Tibial nerve (tissue), 4 donors: ENCODE measurements at regions not wholly inside any gene's neighbourhood (a gene's known extent, or its start where the extent isn't known, plus 50 kb on each side); places are given as distances from the start of the nearest gene placed in this dataset.
A peak's percentile ranks its signal among the peaks of the same experiment; 100 is the strongest.

Experiments
- DNase-seq, 2 donors: peaks; one replicate each; pipeline ENCODE4 v3.0.0-alpha.2; 2019; ENCODE audit warnings: low spot score in 2 of 2
- H3K27ac ChIP-seq, 4 donors: fragments of 200-600 bp; sonication (generic) in 3 of 4; one replicate each; pipeline ENCODE4 v1.5.1; 2017 to 2019; ENCODE audit warnings: mild to moderate bottlenecking in 1 of 4
- H3K27me3 ChIP-seq, 2 donors: fragments of 200-600 bp; sonication (generic) in 1 of 2; one replicate each; pipeline versions ENCODE4 v1.5.1 to v1.6.0; 2017 to 2019
- H3K36me3 ChIP-seq, 3 donors: fragments of 200-600 bp; sonication (generic); one replicate each; pipeline ENCODE4 v1.5.1; 2018 to 2019
- H3K4me1 ChIP-seq, 4 donors: fragments of 200-600 bp; sonication (generic) in 3 of 4; one replicate each; pipeline ENCODE4 v1.5.1; 2017 to 2019
- H3K4me3 ChIP-seq, 4 donors: fragments of 200-600 bp; sonication (generic) in 3 of 4; one replicate each; pipeline ENCODE4 v1.5.1; 2017 to 2019; ENCODE audit warnings: mild to moderate bottlenecking in 1 of 4, moderate library complexity in 1 of 4
- H3K9me3 ChIP-seq, 4 donors: fragments of 200-600 bp; sonication (generic) in 3 of 4; one replicate each; pipeline ENCODE4 v1.5.1; 2017 to 2019
- CTCF ChIP-seq, 5 experiments: fragments of 200-600 bp in 3 of 5; fragments of 450-650 bp in 2 of 5; sonication (generic) in 3 of 5; IDR thresholded peaks; one replicate each; pipeline ENCODE4 v1.5.1; 2016 to 2019; ENCODE audit warnings: antibody characterized with exemption in 5 of 5, mild to moderate bottlenecking in 3 of 5, moderate library complexity in 2 of 5
- EP300 ChIP-seq, 2 donors: sonication (generic); formaldehyde crosslinking; IDR thresholded peaks; one replicate each; pipeline ENCODE4 v1.6.1; 2017; ENCODE audit warnings: antibody characterized with exemption in 2 of 2, mild to moderate bottlenecking in 1 of 2
- POLR2A ChIP-seq, 2 donors: fragments of 450-650 bp; IDR thresholded peaks; one replicate each; pipeline ENCODE4 v1.6.1; 2017; ENCODE audit warnings: antibody characterized with exemption in 2 of 2, mild to moderate bottlenecking in 2 of 2, moderate library complexity in 2 of 2
- WGBS, 2 donors: methylation state at CpG; one replicate each; pipeline ENCODE4 v1.1.5; 2018; 5-methylcytosine and 5-hydroxymethylcytosine counted together

GRCh38 chr21:27572696-27573095, 605.8 kb upstream of the ADAMTS5 start:
- DNase-seq: no peak
- Histone ChIP-seq H3K4me3 (no peak overlapping the region), H3K4me1 (peaks cover 0 to 15% (median 3%) of the 10 kb centered on the region in 4 donors), H3K27me3 (no peaks in the 10 kb centered on the region), H3K36me3 (no peaks in the 10 kb centered on the region), H3K9me3 (no peaks in the 10 kb centered on the region), H3K27ac (no peak overlapping the region)
- TF ChIP-seq EP300 (IDR thresholded peaks at IDR 0.05) (no peak), POLR2A (IDR thresholded peaks at IDR 0.05) (no peak), CTCF (IDR thresholded peaks at IDR 0.05) (no peak)
- 60 to 69% methylated on average over 2 of the region's 2 CpGs for WGBS, 2 donors

- peaks cover 0 to 15% (median 3%) of the 10 kb centered on the region in 4 donors for H3K4me1 ChIP-seq
Observed at GRCh38 chr21:27571706-27572105, 604.8 kb upstream of the ADAMTS5 start.

GRCh38 chr21:27570306-27570868, 603.5 kb upstream of the ADAMTS5 start:
- DNase-seq: peak; percentile 39 to 69
- 25 to 42% methylated on average over 2 of the region's 2 CpGs for WGBS, 2 donors
- TF ChIP-seq EP300 (IDR thresholded peaks at IDR 0.05) (peak in 1 of 2 donors; percentile 52), CTCF (IDR thresholded peaks at IDR 0.05) (no peak)
- Histone ChIP-seq H3K9me3 (no peaks in the 10 kb centered on the region), H3K4me1 (peaks cover 0 to 18% (median 3%) of the 10 kb centered on the region in 4 donors), H3K4me3 (no peak overlapping the region), H3K27me3 (no peaks in the 10 kb centered on the region), H3K27ac (peak overlapping the region in 2 of 4 donors; percentile 38 to 60), H3K36me3 (no peaks in the 10 kb centered on the region)

More at GRCh38 chr21:27571706-27572105, 604.8 kb upstream of the ADAMTS5 start:
- H3K27me3 ChIP-seq: no peaks in the 10 kb centered on the region
- no peaks in the 10 kb centered on the region for H3K36me3 ChIP-seq
- TF ChIP-seq EP300 (IDR thresholded peaks at IDR 0.05) (no peak), CTCF (IDR thresholded peaks at IDR 0.05) (no peak), POLR2A (IDR thresholded peaks at IDR 0.05) (no peak)
- no peak overlapping the region for H3K27ac ChIP-seq
- DNase-seq: no peak
- H3K9me3 ChIP-seq: no peaks in the 10 kb centered on the region
- no peak overlapping the region for H3K4me3 ChIP-seq

GRCh38 chr21:27569831-27570230, 602.9 kb upstream of the ADAMTS5 start:
- TF ChIP-seq POLR2A (IDR thresholded peaks at IDR 0.05): no peak
- no peak for TF ChIP-seq EP300 (IDR thresholded peaks at IDR 0.05)
- TF ChIP-seq CTCF (IDR thresholded peaks at IDR 0.05): no peak
- H3K4me3 ChIP-seq: no peak overlapping the region
- no peaks in the 10 kb centered on the region for H3K9me3 ChIP-seq
- 62 to 65% methylated on average over 2 of the region's 2 CpGs for WGBS, 2 donors
- DNase-seq: no peak
- peaks cover 0 to 23% (median 3%) of the 10 kb centered on the region in 4 donors for H3K4me1 ChIP-seq
- peak overlapping the region in 2 of 4 donors; percentile 38 to 60 for H3K27ac ChIP-seq
- no peaks in the 10 kb centered on the region for H3K36me3 ChIP-seq
- no peaks in the 10 kb centered on the region for H3K27me3 ChIP-seq

GRCh38 chr21:27569091-27569490, 602.2 kb upstream of the ADAMTS5 start:
- no peak for DNase-seq
- no peaks in the 10 kb centered on the region for H3K9me3 ChIP-seq
- no peaks in the 10 kb centered on the region for H3K36me3 ChIP-seq
- no peak overlapping the region for H3K4me3 ChIP-seq
- H3K4me1 ChIP-seq: peaks cover 0 to 24% (median 3%) of the 10 kb centered on the region in 4 donors
- TF ChIP-seq EP300 (IDR thresholded peaks at IDR 0.05): no peak
- TF ChIP-seq CTCF (IDR thresholded peaks at IDR 0.05): no peak
- TF ChIP-seq POLR2A (IDR thresholded peaks at IDR 0.05): no peak
- H3K27me3 ChIP-seq: no peaks in the 10 kb centered on the region
- 88 to 92% methylated on average over 2 of the region's 2 CpGs for WGBS, 2 donors
- H3K27ac ChIP-seq: peak overlapping the region in 1 of 4 donors; percentile 60
